ENCODE measurements at regions not wholly inside any gene's neighbourhood (a gene's known extent, or its start where the extent isn't known, plus 50 kb on each side); places are given as distances from the start of the nearest gene placed in this dataset.

DNA sequence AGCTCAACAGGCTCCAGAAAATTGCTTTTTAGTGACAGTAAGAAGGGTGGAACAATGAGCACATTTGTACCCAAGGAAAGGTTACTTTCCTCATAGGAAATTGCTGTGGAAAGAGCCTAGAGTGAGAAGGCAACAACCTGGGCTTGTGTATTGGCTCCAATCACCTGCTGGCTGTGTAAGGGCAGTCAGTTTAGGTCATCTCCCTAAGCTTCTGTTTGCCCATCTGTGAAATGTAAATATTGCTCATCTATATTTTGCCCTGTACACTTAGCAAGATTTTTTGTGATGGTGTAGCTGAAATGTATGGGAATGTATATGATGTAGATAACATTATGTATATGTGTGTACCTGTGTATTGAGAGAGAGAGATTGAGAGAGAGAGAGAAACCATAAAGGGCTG, 225.2 kb upstream of the MPHOSPH6 start:
- no peaks in the 10 kb centered on the region for H3K27me3 ChIP-seq (ENCODE audit: control insufficient read depth in 2 of 2, insufficient read depth in 2 of 2, low read length in 2 of 2)
- H3K9me3 ChIP-seq (ENCODE audit: control insufficient read depth in 2 of 2, low read length in 2 of 2), result no peaks in the 10 kb centered on the region

DNA sequence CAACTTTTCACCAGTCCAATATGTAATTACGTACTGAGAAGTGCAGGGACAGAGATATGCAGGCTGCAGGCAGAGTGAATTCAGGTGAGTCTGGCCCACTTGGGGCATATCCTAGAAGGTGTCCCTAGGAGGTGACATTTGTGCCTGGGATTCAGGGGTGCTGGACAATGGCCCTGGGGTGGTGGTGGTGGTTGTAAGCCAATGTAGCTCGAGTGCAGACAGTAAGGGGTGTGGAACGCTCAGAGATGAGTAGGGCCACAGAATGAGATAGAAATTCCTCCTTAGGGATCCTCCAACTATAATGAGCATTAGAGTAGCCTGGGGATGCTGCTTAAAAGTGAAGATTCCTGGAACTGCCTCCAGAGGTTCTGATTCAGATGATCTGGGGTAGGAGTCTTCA, 221.7 kb upstream of the MPHOSPH6 start:
- Histone ChIP-seq H3K36me3 (ENCODE audit: control insufficient read depth in 2 of 2, insufficient read depth in 2 of 2, low read length in 2 of 2) (no peaks in the 10 kb centered on the region), H3K4me1 (ENCODE audit: control insufficient read depth in 2 of 2, insufficient read depth in 2 of 2, low read length in 2 of 2) (no peaks in the 10 kb centered on the region), H3K9ac (ENCODE audit: low read depth in 1 of 2, low read length in 2 of 2) (no peak overlapping the region), H3K9me3 (ENCODE audit: control insufficient read depth in 2 of 2, low read length in 2 of 2) (no peaks in the 10 kb centered on the region), H3K27me3 (ENCODE audit: control insufficient read depth in 2 of 2, insufficient read depth in 2 of 2, low read length in 2 of 2) (no peaks in the 10 kb centered on the region), H3K4me3 (ENCODE audit: low read length in 2 of 2) (no peak overlapping the region), H3K27ac (ENCODE audit: low read depth in 2 of 2, low read length in 2 of 2) (no peak overlapping the region)

More for the DNA sequence above, 225.2 kb upstream of the MPHOSPH6 start:
- Histone ChIP-seq H3K36me3 (ENCODE audit: control insufficient read depth in 2 of 2, insufficient read depth in 2 of 2, low read length in 2 of 2) (no peaks in the 10 kb centered on the region), H3K27ac (ENCODE audit: low read depth in 2 of 2, low read length in 2 of 2) (no peak overlapping the region), H3K4me3 (ENCODE audit: low read length in 2 of 2) (no peak overlapping the region), H3K9ac (ENCODE audit: low read depth in 1 of 2, low read length in 2 of 2) (no peak overlapping the region), H3K4me1 (ENCODE audit: control insufficient read depth in 2 of 2, insufficient read depth in 2 of 2, low read length in 2 of 2) (no peaks in the 10 kb centered on the region)

- no peak overlapping the region for H3K9ac ChIP-seq (ENCODE audit: low read depth in 1 of 2, low read length in 2 of 2)
- H3K36me3 ChIP-seq (ENCODE audit: control insufficient read depth in 2 of 2, insufficient read depth in 2 of 2, low read length in 2 of 2), result no peaks in the 10 kb centered on the region
- no peak overlapping the region for H3K27ac ChIP-seq (ENCODE audit: low read depth in 2 of 2, low read length in 2 of 2)
- H3K9me3 ChIP-seq (ENCODE audit: control insufficient read depth in 2 of 2, low read length in 2 of 2), result no peaks in the 10 kb centered on the region
- peaks cover 0 to 2% of the 10 kb centered on the region in 2 donors for H3K4me1 ChIP-seq (ENCODE audit: control insufficient read depth in 2 of 2, insufficient read depth in 2 of 2, low read length in 2 of 2)
- H3K4me3 ChIP-seq (ENCODE audit: low read length in 2 of 2), result no peak overlapping the region
- H3K27me3 ChIP-seq (ENCODE audit: control insufficient read depth in 2 of 2, insufficient read depth in 2 of 2, low read length in 2 of 2), result no peaks in the 10 kb centered on the region
These were observed 220.1 kb upstream of the MPHOSPH6 start for GRCh38 chr16:82389956-82390650.

GRCh38 chr16:82386761-82387160, 216.7 kb upstream of the MPHOSPH6 start:
- Histone ChIP-seq H3K4me3 (ENCODE audit: low read length in 2 of 2) (no peak overlapping the region), H3K27ac (ENCODE audit: low read depth in 2 of 2, low read length in 2 of 2) (no peak overlapping the region), H3K27me3 (ENCODE audit: control insufficient read depth in 2 of 2, insufficient read depth in 2 of 2, low read length in 2 of 2) (peaks cover 0 to 3% of the 10 kb centered on the region in 2 donors), H3K4me1 (ENCODE audit: control insufficient read depth in 2 of 2, insufficient read depth in 2 of 2, low read length in 2 of 2) (peaks cover 0 to 2% of the 10 kb centered on the region in 2 donors), H3K9ac (ENCODE audit: low read depth in 1 of 2, low read length in 2 of 2) (no peak overlapping the region), H3K36me3 (ENCODE audit: control insufficient read depth in 2 of 2, insufficient read depth in 2 of 2, low read length in 2 of 2) (no peaks in the 10 kb centered on the region), H3K9me3 (ENCODE audit: control insufficient read depth in 2 of 2, low read length in 2 of 2) (no peaks in the 10 kb centered on the region)

GRCh38 chr16:82384949-82385348, 214.9 kb upstream of the MPHOSPH6 start:
- Histone ChIP-seq H3K9ac (ENCODE audit: low read depth in 1 of 2, low read length in 2 of 2) (no peak overlapping the region), H3K4me1 (ENCODE audit: control insufficient read depth in 2 of 2, insufficient read depth in 2 of 2, low read length in 2 of 2) (peaks cover 0 to 2% of the 10 kb centered on the region in 2 donors), H3K9me3 (ENCODE audit: control insufficient read depth in 2 of 2, low read length in 2 of 2) (no peaks in the 10 kb centered on the region), H3K36me3 (ENCODE audit: control insufficient read depth in 2 of 2, insufficient read depth in 2 of 2, low read length in 2 of 2) (no peaks in the 10 kb centered on the region), H3K27me3 (ENCODE audit: control insufficient read depth in 2 of 2, insufficient read depth in 2 of 2, low read length in 2 of 2) (peaks cover 0 to 3% of the 10 kb centered on the region in 2 donors), H3K4me3 (ENCODE audit: low read length in 2 of 2) (no peak overlapping the region), H3K27ac (ENCODE audit: low read depth in 2 of 2, low read length in 2 of 2) (no peak overlapping the region)

- Histone ChIP-seq H3K27ac (ENCODE audit: low read depth in 2 of 2, low read length in 2 of 2) (no peak overlapping the region), H3K36me3 (ENCODE audit: control insufficient read depth in 2 of 2, insufficient read depth in 2 of 2, low read length in 2 of 2) (no peaks in the 10 kb centered on the region), H3K4me3 (ENCODE audit: low read length in 2 of 2) (no peak overlapping the region), H3K9me3 (ENCODE audit: control insufficient read depth in 2 of 2, low read length in 2 of 2) (no peaks in the 10 kb centered on the region), H3K4me1 (ENCODE audit: control insufficient read depth in 2 of 2, insufficient read depth in 2 of 2, low read length in 2 of 2) (peaks cover 0 to 2% of the 10 kb centered on the region in 2 donors), H3K27me3 (ENCODE audit: control insufficient read depth in 2 of 2, insufficient read depth in 2 of 2, low read length in 2 of 2) (peaks cover 0 to 3% of the 10 kb centered on the region in 2 donors), H3K9ac (ENCODE audit: low read depth in 1 of 2, low read length in 2 of 2) (no peak overlapping the region)
These were observed 214.0 kb upstream of the MPHOSPH6 start for GRCh38 chr16:82384017-82384416.

DNA sequence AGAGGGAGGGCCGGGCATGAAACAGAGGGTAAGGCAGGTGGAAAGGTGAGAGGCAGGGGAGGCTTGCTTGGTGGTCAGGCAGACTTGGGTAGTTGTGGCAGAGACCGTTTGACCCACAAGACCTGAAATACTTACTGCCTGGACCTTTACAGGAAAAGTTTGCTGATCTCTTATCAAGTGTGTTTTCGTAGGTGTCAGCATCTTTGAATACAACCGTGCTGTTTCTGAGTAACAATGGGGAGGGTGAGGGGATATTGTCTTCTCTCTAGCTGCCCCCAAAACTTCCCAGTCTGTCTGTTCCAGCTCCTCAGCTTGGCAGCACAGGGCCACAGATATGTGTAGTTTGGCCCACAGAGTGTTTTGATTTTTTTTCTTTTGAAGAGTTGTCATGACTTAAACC, 212.5 kb upstream of the MPHOSPH6 start:
- H3K27me3 ChIP-seq (ENCODE audit: control insufficient read depth in 2 of 2, insufficient read depth in 2 of 2, low read length in 2 of 2), result peaks cover 0 to 3% of the 10 kb centered on the region in 2 donors

DNA sequence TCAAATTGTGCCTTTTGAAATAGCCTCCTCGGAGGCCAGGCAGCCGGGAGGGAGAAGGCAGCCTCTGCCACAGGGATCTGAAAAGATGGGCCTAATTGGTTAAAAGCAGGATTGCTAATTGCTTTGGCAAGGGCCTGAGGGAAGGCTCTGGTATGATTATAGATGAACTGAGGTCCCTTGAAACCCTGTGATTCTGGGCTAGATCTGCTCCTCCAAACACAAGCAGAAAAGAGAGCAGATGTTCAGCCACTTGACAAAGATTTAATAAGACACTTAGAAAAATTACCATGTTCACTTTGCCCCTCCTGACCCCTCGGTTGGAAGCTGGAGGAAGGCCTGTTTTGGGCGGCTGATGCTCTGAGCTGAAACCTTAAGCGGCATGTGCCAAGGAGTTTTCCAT, 209.5 kb upstream of the MPHOSPH6 start:
- Histone ChIP-seq H3K9ac (ENCODE audit: low read depth in 1 of 2, low read length in 2 of 2) (no peak overlapping the region), H3K27ac (ENCODE audit: low read depth in 2 of 2, low read length in 2 of 2) (no peak overlapping the region), H3K27me3 (ENCODE audit: control insufficient read depth in 2 of 2, insufficient read depth in 2 of 2, low read length in 2 of 2) (peaks cover 0 to 3% of the 10 kb centered on the region in 2 donors), H3K4me1 (ENCODE audit: control insufficient read depth in 2 of 2, insufficient read depth in 2 of 2, low read length in 2 of 2) (no peaks in the 10 kb centered on the region), H3K9me3 (ENCODE audit: control insufficient read depth in 2 of 2, low read length in 2 of 2) (no peaks in the 10 kb centered on the region), H3K4me3 (ENCODE audit: low read length in 2 of 2) (no peak overlapping the region), H3K36me3 (ENCODE audit: control insufficient read depth in 2 of 2, insufficient read depth in 2 of 2, low read length in 2 of 2) (no peaks in the 10 kb centered on the region)

More for the DNA sequence above, 212.5 kb upstream of the MPHOSPH6 start:
- Histone ChIP-seq H3K9ac (ENCODE audit: low read depth in 1 of 2, low read length in 2 of 2) (no peak overlapping the region), H3K36me3 (ENCODE audit: control insufficient read depth in 2 of 2, insufficient read depth in 2 of 2, low read length in 2 of 2) (no peaks in the 10 kb centered on the region), H3K9me3 (ENCODE audit: control insufficient read depth in 2 of 2, low read length in 2 of 2) (no peaks in the 10 kb centered on the region), H3K27ac (ENCODE audit: low read depth in 2 of 2, low read length in 2 of 2) (no peak overlapping the region), H3K4me3 (ENCODE audit: low read length in 2 of 2) (no peak overlapping the region), H3K4me1 (ENCODE audit: control insufficient read depth in 2 of 2, insufficient read depth in 2 of 2, low read length in 2 of 2) (peaks cover 0 to 2% of the 10 kb centered on the region in 2 donors)

- no peaks in the 10 kb centered on the region for H3K9me3 ChIP-seq (ENCODE audit: control insufficient read depth in 2 of 2, low read length in 2 of 2)
- H3K9ac ChIP-seq (ENCODE audit: low read depth in 1 of 2, low read length in 2 of 2), result no peak overlapping the region
- H3K4me3 ChIP-seq (ENCODE audit: low read length in 2 of 2), result no peak overlapping the region
- H3K4me1 ChIP-seq (ENCODE audit: control insufficient read depth in 2 of 2, insufficient read depth in 2 of 2, low read length in 2 of 2), result no peaks in the 10 kb centered on the region
- no peaks in the 10 kb centered on the region for H3K36me3 ChIP-seq (ENCODE audit: control insufficient read depth in 2 of 2, insufficient read depth in 2 of 2, low read length in 2 of 2)
- H3K27me3 ChIP-seq (ENCODE audit: control insufficient read depth in 2 of 2, insufficient read depth in 2 of 2, low read length in 2 of 2), result no peaks in the 10 kb centered on the region
- no peak overlapping the region for H3K27ac ChIP-seq (ENCODE audit: low read depth in 2 of 2, low read length in 2 of 2)
These were observed 204.0 kb upstream of the MPHOSPH6 start for GRCh38 chr16:82373976-82374375.

DNA sequence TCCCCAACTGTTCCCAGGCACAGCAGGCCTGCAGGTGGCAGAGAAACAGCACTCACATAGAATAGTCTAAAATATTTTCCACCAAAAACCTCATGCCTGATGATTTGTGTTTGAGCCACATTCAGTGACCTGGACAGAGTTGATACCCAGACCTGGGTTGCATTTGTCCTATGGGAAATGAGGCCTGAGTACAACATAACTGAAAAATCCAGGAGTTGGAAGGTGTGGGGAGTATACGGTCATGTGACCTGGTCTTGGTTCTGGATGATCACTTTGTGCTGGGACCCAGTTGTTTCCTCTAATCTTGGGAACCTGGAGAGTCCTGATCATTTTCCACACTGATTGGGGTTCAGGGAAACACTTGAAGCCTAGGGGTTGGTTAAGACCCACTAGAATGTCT, 200.3 kb upstream of the MPHOSPH6 start:
- no peak overlapping the region for H3K4me3 ChIP-seq (ENCODE audit: low read length in 2 of 2)
- no peak overlapping the region for H3K27ac ChIP-seq (ENCODE audit: low read depth in 2 of 2, low read length in 2 of 2)
- H3K9me3 ChIP-seq (ENCODE audit: control insufficient read depth in 2 of 2, low read length in 2 of 2), result no peaks in the 10 kb centered on the region
- H3K9ac ChIP-seq (ENCODE audit: low read depth in 1 of 2, low read length in 2 of 2), result no peak overlapping the region
- no peaks in the 10 kb centered on the region for H3K27me3 ChIP-seq (ENCODE audit: control insufficient read depth in 2 of 2, insufficient read depth in 2 of 2, low read length in 2 of 2)
- H3K4me1 ChIP-seq (ENCODE audit: control insufficient read depth in 2 of 2, insufficient read depth in 2 of 2, low read length in 2 of 2), result no peaks in the 10 kb centered on the region
- H3K36me3 ChIP-seq (ENCODE audit: control insufficient read depth in 2 of 2, insufficient read depth in 2 of 2, low read length in 2 of 2), result no peaks in the 10 kb centered on the region
